GF-D8 (cell line): ENCODE measurements at regions not wholly inside any gene's neighbourhood (a gene's known extent, or its start where the extent isn't known, plus 50 kb on each side); places are given as distances from the start of the nearest gene placed in this dataset.

Source experiments
- DNase-seq: peaks from one replicate; lab custom pipeline; 2025; lab: John Stamatoyannopoulos, UW

- DNase-seq: no peak
Observed at GRCh38 chr6:23145781-23146180, 576.4 kb downstream of the HDGFL1 start.

DNA sequence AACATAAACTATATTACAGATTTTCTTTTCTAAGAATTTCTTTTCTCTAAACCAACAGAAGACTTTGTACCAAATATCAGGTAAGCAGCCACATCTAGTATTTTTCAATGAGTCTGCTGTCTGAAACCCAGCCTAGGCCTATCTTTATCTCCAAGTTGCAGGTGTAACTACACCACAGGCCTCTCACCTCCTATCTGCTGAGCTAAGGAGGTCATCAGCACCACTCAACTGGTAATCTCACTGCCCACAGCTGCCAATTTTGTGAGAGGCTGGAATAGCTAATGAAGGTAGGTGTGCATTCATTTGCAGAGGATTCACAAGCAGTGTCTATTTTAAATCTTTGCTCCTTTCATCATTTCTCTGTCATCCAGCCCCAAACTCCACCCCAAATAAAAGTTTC lies 584.8 kb downstream of the HDGFL1 start:
- DNase-seq: no peak

DNA sequence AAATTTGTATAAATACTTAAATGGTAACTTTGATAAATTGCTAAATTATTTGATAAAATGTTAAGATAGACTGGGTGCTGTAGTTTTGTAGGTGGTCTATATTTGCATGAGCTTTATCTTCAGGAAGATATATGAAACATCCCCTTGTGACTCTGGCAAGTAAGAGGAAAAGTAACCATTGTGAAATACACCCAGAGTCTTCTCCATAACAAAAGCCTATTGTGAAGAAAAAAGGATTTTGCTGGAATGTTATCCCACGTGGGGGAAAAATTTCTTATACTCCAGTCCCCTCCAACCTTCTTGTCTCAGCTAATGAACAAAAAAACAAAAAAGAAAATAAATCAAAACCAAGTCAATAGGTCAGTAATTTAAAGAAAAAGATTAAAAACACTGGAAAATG lies 600.7 kb downstream of the HDGFL1 start:
- DNase-seq: no peak

DNA sequence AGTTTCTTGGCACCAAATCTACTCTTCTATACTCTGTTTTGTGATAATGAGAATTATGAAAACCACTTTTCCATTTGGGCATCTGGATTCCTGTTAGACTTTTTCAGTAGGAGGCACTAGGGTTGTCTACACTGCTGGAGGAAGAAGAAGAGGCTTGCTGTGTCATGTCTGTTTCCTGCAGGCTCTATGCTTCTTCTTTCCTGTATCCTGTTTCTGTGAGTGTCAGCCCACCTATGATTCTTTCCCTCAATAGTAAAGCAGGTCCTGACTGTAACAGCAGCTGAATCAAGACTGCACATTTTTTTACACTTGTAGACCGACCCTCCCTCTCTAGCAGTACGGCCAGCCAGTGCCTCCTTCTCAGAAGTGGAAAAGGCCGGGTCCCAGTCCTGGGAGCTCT lies 603.9 kb downstream of the HDGFL1 start:
- peak; percentile 1 for DNase-seq

- no peak for DNase-seq
Observed at GRCh38 chr6:23174781-23175361, 605.5 kb downstream of the HDGFL1 start.

GRCh38 chr6:23175391-23175790 lies 606.0 kb downstream of the HDGFL1 start:
- no peak for DNase-seq

DNA sequence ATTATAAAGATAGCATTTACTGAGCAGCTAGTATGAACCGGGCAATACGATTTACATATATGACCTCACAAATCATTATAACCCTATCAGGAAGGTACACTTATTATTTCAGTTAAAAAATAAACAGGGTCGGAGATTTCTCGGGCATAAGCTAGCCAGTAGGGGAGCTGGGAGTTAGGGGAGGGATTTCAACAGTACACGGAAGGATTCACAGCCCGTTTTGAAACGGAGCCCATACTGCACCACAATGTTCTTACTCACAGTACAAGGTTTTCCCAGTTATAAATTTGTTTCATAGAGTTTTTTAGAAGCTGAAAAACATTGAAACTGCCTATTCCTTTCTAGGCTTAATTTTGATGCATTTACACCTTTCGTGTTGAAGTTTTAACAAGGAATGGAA lies 607.1 kb downstream of the HDGFL1 start:
- DNase-seq: no peak

DNA sequence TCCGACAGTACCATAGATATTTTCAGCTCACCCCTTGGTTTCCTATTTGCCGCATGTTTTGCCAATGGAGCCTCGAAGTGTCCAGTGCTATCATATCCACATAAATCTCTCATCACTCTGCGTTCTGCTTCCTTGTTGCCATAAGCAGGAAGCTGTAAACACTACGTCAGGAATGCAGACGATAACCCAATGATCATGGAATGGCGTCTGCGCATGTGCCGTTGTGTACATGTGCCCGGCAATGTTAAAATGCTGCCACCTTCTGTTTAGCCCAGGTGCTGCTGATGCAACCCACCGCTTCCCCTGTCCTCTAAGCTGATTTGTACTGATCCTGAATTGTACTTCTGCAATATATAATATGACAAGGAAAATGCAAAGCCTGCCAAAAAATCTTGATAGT lies 607.5 kb downstream of the HDGFL1 start:
- DNase-seq: no peak

GRCh38 chr6:23177806-23178205 lies 608.4 kb downstream of the HDGFL1 start:
- DNase-seq: no peak

DNA sequence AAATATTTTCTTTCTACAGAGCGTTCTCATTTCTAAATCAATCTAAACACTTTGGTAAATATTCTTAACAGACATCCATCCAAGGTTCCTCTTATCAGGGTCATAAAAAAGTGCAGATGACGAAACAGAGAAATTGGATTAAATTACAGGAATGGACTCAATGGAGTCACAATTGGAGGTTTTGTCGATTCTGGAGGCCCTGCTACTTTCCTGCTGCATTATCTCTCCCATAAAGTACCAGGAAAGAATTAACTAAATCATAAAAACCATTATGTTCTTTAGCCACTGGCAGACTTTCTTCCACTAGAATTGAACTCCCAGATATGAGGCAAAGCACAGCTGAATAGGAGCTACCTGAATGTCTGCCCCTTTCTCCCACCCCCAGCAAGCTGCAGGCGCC lies 610.6 kb downstream of the HDGFL1 start:
- no peak for DNase-seq

GRCh38 chr6:23180504-23181293 lies 611.3 kb downstream of the HDGFL1 start:
- DNase-seq: no peak

DNA sequence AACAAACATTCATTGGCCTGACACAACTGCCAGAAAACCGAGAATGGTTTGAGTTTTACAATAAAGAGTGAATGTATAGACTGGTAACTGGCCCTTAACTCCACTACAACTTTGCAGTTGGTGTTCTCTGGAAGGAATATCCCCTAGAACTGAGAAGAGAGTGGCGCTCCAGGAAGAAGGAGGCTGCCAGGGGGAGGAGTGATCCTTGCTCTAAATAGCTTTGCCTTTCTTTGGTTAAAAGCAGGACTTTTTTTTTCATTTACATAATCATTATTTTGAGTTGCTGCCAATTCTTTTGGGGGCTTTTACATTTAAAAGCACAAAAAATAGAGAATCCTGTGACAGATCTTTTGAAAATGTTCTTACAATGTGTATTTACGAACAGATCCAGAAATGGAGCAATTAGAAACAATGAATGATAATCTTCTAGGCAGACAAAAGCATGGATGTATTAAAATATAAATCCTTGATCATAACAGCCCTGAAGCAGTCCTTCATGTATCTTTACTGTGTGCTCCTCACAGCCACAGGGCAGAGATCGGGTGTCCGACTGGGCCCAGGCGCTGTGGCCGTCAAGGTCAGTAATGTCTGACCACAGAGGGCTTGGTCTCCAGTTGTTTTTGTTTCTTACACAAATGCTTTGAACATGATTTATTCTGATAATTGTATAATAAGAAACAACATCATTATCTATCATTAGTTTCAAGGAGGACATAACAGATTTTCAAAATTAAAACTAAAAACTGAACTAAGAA lies 612.2 kb downstream of the HDGFL1 start:
- no peak for DNase-seq

DNA sequence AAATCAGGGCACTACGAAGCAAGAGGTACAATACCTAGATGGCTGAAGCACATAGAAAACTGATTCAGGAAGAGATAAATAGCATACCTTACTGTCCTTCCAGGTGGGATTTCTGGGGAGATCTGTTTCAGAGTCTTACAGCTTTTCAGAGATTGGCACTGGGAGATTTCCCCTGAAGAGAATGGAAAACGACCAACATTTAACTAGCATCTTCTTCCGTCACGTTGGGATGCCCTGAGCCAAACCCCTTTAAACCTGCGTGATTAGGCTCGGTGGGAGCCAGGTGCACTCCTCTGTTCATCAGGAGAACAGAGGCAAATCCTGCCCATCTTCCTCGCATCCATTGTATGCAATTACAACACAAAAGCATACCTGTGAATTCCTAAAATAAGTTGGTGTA lies 614.5 kb downstream of the HDGFL1 start:
- DNase-seq: no peak

GRCh38 chr6:23184351-23184750 lies 615.0 kb downstream of the HDGFL1 start:
- DNase-seq: no peak

- DNase-seq: no peak
Observed at GRCh38 chr6:23195487-23195886, 626.1 kb downstream of the HDGFL1 start.

DNA sequence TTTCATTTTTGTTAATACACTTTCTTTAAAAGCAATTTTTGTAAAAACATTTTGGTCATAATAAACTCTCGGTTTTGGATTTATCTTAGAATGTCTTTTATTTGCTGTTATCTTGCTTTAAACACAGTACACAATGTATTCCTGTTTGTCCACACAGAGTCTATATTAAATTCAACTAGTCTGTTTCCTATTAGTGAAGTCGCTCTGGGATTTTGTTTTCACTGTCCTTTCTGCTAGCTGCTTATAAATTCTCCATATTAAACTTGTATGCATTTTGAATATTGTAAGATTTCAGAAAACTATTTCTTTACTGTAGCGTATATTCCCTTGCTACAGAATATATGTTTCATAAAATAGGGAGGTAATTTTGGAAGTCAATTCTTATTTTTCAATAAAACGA lies 630.2 kb downstream of the HDGFL1 start:
- DNase-seq: no peak

GRCh38 chr6:23200946-23201345 lies 631.6 kb downstream of the HDGFL1 start:
- no peak for DNase-seq

GRCh38 chr6:23202207-23202606 lies 632.8 kb downstream of the HDGFL1 start:
- no peak for DNase-seq

DNA sequence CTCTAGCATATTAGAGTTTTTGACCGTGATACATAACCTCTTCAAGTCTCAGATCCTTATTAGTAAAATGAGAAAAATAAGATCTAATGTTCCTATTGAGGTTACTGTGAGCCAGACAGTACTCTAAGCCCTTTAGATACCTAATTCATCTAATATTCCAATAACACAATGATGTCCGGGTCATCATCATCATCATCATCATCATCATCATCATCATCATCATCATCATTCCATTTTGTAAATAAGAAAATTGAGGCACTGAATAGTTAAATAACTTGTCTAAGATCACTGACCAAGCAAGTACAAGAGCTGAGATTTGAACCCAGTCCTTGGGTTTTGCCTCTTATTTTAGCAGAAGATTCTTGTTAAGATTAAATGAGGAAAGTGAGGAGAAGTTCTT lies 643.0 kb downstream of the HDGFL1 start:
- no peak for DNase-seq

- no peak for DNase-seq
Observed at GRCh38 chr6:23213193-23213592, 643.8 kb downstream of the HDGFL1 start.

DNA sequence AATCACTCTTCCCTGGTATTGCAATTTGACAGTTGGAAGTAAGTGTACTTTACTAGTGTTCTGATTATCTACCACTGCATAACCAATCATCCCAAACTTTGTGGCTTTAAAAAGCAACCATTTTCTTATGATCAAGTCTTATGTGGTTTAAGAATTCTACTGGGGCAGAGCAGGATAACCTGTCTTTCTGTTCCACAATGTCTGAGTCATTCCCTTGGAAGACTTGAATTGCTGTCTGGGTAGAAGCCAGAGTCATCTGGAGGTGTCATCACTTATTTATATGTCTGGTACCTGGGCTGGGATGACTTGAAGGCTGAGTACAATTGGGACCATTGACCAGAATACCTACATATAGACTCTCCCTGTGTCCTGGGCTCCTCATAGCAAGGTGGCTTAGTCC lies 644.3 kb downstream of the HDGFL1 start:
- DNase-seq: no peak

DNA sequence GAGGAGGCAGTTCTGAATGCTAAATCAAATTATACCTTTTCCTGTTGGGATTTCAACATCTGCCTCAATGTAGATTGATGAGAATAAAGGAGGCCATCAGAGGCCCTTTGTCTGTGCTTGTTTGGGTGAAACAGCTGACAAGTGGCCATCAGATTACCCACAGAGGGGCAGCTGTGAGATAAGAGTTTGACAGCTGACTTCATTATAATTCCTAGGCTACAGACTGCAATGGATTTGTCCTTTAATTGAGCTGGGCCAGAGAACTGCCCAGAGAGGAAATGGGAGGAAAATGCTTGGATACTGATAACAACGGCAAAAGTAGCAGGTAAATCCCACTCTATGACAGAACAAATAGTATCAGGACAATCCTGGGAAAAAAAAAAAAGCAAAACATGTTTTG lies 649.4 kb downstream of the HDGFL1 start:
- no peak for DNase-seq

GRCh38 chr6:23222724-23223123 lies 653.4 kb downstream of the HDGFL1 start:
- no peak for DNase-seq
